ENCODE measurements at regions not wholly inside any gene's neighbourhood (a gene's known extent, or its start where the extent isn't known, plus 50 kb on each side); places are given as distances from the start of the nearest gene placed in this dataset.
"Not testable (repeated sequence)": the region's sequence is repeated elsewhere in the genome, so short reads cannot be mapped to it uniquely, and the experiment has no call there.

DNA sequence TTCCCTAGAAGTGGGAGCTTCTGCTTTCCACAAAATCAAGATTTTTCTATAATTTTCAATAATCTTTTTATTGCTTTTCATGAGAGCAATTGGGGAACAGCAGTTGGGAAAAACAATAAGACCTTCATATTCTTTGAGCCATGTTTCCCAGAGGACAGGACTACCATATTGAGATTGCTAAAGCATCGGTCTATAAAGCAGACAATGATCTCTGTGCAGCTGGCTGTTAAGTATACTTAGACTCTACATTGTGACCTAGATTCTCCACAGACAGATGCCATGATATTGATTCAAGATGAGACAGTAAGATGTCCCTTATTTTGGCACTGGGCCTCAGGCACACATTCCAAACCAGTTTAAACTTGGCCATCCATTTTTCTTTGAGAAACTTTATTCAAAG lies 1178.7 kb downstream of the SUCLG1 start:
- no peak for DNase-seq (ENCODE audit: low read depth, low spot score)

DNA sequence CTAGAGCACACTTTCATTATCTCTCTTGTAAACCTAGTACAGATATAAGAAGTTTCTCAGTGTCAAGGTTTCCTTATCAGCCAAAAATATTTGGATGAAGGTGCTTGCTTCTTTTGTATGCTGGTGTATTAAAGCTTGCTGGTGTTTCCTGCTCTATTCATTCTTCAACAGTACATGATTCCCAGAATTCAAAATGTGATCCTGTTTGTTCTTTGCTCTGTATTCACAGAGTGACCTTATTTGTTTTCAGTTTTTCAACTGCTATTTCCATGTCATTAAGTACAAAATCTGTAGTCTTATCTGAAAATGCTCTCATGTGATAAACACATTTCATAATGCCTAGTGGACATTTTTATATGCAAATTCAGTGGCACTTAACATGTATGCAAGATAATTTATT lies 1185.8 kb downstream of the SUCLG1 start:
- no peak for DNase-seq (ENCODE audit: low read depth, low spot score)

DNA sequence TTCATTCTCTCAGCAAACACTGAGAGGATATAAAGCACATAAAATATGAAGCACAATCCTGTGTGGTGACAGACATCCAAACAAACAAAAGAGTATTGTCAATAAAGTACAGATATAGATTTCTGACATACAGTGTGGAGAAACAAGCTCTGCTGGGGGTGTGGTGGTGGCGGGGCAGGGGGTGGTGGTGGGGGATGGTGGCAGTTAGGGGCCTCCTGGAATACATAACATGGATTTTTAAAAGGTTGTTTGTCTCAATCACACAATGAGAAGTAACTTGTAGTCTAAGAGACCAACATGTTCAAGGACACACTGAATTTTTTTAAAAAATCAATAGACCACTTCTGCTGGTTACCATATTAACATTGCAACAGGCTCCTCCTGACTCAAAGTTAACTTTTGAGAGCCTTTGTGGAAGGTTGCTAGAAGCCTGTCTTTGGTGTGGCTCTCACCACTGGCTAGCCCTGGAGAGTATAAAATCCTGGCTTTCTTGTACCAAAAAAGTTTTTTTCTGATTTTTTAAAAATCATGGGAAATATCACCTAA lies 1197.4 kb downstream of the SUCLG1 start:
- no peak for DNase-seq (ENCODE audit: low read depth, low spot score)

DNA sequence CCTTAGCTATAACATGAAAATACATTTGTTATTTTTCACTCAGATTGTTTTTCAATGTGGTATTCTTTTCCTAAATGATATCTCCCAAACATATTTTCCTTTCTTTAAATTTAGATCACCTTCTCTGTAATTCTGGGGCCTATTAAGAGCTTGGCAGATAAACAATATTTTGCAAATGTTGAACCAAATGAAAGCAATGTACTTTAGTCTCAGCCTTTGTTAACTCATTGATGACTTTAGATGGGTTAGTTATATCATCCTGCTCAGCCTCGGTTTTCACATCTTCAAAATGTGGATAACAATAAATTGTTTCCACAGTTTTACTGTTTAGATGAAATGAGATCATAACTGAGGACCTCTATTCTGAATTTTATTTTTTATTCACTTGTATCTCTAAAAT lies 1205.2 kb downstream of the SUCLG1 start:
- DNase-seq (ENCODE audit: low read depth, low spot score), result no peak

DNA sequence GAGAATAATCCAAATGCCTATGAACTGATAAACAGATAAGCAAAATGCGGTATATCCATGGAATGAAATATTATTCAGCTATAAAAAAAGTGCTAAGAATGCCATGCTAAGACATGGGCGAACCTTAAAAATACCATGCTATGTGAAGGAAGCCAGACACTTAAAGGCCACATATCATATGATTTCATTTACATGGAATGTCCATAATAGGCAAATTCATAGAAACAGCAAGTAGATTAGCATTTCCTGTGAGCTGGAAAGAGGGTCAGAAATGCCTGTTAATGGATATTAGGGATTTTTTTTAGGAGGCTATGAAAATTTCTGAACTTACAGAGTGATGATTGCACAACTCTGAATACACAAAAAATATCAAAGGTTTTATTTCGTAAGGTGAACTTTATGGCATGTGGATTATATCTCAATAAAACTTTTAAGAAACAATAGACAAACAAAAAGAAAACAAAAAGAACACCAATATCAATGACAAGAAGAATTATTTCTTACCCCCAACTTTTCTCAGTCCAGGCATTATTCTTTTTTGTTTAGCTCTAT lies 1207.7 kb downstream of the SUCLG1 start:
- no peak for DNase-seq (ENCODE audit: low read depth, low spot score)

DNA sequence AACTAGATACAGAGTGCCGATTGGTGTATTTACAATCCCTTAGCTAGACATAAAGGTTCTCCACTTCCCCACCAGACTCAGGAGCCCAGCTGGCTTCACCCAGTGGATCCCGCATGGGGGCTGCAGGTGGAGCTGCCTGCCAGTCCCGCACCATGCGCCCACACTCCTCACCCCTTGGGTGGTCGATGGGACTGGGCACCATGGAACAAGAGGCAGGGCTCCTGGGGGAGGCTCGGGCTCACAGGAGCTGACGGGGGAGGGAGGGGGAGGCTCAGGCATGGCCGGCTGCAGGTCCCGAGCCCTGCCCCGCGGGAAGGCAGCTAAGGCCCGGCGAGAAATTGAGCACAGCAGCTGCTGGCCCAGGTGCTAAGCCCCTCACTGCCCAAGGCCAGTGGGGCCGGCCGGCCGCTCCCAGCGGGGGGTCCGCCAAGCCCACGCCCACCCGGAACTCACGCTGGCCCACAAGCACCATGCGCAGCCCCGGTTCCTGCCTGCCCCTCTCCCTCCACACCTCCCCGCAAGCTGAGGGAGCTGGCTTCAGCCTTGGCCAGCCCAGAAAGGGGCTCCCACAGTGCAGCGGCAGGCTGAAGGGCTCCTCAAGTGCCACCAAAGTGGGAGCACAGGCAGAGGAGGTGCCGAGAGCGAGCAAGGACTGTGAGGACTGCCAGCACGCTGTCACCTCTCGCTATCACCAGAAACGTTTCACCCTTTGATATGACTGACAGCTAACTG lies 1213.1 kb downstream of the SUCLG1 start:
- DNase-seq (ENCODE audit: low read depth, low spot score), result not testable (repeated sequence)

DNA sequence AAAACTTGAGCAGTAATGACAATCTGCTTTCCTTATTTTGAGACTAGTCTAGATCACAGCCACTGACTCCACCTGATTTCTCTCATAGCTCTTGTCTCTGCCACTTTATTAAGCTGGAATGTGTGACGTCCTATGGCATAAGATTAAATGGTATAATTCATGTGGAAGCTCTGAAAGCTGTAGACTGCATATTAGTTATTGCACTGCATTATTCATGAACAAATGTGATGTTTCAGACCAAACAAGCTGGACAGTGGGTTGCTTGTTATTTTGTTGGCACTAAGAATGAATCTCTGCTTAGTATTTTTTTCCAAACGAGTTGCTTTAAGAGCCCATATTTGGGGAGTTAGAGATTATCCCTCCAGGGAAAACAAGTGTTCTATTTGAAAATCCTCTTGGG lies 1218.5 kb downstream of the SUCLG1 start:
- DNase-seq (ENCODE audit: low read depth, low spot score), result no peak

DNA sequence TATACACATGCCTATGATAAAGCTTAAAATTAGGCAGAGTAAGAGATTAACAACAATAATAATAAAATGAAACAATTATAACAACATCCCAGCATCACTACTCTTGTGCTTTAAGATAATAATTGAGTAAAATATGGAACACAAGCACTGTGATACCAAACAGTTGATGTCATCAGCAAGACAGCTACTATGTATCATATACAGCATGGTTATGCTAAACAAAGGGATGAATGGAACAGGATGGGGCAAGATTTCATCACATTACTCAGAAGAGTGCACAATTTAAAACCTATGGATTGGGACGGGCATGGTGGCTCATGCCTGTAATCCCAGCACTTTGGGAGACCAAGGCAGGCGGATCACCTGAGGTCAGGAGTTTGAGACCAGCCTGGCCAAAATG lies 1221.0 kb downstream of the SUCLG1 start:
- no peak for DNase-seq (ENCODE audit: low read depth, low spot score)

DNA sequence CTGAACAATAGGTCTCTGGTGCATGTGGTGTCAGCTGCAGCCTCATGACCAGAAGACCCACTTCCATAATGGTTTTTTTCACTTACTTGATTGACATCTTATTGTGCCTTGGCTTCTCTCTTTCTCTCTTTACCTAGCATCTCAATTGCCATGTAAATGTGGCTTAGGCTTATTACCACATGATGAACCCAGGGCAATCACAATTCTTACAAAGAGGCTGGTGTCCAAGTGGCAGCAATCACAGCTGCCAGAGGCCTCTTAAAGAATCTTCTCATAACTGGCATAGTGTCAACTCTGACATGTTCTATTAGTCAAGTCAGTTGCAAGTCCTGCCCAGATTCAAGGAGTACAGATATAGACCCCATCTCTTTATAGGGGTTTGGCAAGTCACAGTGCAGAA lies 1224.8 kb downstream of the SUCLG1 start:
- DNase-seq (ENCODE audit: low read depth, low spot score), result no peak

DNA sequence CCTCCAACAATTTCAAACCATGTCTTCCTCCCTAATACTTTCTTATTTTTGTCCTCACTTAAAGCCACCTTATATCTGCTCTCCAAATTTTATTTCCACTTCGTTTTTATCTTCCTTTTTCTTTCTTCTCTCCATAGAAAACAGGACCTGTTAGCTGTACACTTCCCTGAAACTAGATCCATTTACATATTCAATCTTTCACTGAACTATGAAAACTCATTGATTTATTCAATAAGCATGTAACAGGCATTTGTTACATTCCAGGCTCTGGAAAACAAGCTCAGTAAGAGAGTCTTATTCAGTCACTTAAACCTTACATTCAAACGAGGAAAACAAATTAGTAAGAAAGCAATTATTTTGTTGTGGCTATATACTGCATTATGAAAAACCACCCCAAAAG lies 1225.3 kb downstream of the SUCLG1 start:
- DNase-seq (ENCODE audit: low read depth, low spot score), result no peak

DNA sequence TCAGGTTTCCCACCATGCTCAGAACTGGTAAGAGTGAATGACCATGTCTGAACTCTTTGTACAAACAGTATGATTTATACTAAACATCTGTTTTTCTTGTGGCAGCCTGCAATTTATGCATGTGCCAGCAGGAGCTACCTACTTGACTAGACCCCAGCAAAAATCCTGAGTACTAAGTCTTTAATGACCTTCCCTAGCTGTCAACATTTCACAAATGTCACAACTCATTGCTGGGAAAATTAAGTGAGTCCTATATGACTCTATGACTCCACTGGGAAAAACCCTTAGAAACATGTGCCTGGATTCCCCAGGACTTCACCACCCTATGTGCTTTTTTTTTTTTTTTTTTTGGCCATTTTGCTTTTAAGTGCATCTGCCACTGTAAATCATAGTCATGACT lies 1225.8 kb downstream of the SUCLG1 start:
- DNase-seq (ENCODE audit: low read depth, low spot score), result no peak

DNA sequence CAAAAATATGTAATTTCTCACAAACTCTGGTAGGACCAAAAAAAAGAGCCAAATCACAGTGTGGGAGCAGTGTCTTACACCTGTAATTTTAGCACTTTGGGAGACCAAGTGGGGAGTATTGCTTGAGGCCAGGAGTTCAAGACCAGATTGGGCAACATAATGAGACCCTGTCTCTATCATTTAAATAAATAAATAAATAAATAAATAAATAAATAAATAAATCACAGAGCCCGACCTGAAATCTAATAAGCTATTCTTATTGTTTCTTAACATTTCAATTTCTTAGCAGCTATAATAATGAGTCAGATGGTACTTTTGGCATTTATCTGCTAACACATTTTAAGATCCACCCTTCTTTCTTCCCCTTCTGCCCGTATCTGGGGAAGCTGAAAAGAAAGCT lies 1229.6 kb downstream of the SUCLG1 start:
- no peak for DNase-seq (ENCODE audit: low read depth, low spot score)

DNA sequence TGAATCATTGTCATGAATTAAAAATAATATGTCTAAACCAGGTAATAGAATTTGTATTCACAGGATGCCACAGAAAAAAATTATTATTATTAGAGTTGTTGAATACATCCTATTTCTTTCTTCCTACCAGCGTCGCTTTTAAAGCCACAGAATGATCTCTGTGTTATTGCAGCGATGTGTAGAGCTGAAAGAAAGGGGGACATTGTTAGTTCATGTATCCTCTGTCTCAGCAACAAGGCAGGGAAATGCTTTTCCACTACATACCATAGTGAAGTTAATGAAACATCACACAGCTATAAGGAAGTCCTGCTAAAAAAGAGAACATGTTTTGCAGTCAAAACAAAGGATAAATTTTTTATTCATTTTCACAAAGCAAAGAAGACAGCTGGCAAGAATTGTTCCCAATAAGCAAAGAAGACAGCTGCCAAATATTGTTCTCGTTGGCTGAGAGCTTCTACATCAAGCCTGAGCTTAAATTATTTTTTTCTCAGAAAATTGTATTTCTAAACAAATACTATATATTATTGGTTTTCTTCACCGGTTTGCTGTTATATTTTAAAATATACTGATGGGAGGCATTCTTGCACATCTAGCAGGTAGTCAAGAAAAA lies 1234.4 kb downstream of the SUCLG1 start:
- no peak for DNase-seq (ENCODE audit: low read depth, low spot score)

DNA sequence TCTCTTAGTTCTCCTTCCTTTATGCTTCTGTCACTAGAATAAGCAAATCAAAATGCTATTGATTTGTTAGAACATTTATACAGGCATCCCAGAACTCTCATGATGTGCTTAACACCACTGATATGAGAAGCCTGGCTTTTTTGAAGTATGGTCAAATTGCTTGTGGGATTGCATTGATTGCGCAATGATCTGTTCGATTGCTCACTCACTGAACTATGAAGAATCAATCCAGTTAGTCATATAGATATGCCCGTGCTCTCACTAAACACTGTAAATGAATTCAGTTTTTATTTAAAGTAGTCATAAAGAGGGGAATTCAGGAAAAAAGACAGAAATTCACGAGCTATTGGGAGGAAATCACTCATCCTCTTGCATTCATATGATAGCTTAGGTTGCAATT lies 1237.8 kb downstream of the SUCLG1 start:
- DNase-seq (ENCODE audit: low read depth, low spot score), result no peak

DNA sequence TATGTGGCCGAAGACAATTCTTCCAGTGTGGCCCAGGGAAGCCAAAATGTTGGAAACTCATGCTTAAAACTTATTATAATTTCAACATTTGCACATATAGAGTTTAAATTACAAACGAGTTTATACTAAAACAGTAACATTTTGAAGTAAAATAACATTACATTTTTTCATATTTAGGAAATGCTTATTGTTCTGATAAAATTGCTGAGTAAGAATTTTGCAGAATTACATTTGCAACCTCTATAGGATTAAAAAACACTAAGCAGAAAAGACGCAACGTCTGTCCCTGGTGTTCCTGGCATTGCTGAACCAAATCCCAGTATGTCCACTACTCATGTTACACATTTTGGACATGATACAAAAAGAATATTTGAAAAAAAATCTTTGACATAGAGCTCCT lies 1241.2 kb downstream of the SUCLG1 start:
- DNase-seq (ENCODE audit: low read depth, low spot score), result no peak

DNA sequence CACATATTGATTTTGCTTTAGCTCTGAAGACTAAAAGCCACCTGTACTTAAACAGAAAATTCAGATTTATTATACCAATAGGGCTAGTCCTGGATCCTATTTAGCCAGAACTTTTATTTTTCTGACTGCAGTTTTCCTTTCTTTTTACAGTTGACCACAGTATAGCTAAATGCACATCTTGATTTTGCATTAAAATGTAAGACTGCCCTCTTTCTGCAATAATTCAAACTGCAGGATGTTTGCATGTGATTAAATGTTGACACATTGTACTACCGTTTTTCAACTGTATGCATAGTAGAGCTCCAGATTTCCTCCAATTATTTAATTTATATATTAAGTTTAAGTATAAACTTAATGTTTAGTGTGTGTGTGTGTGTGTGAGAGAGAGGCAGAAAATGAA lies 1262.9 kb downstream of the SUCLG1 start:
- no peak for DNase-seq (ENCODE audit: low read depth, low spot score)

DNA sequence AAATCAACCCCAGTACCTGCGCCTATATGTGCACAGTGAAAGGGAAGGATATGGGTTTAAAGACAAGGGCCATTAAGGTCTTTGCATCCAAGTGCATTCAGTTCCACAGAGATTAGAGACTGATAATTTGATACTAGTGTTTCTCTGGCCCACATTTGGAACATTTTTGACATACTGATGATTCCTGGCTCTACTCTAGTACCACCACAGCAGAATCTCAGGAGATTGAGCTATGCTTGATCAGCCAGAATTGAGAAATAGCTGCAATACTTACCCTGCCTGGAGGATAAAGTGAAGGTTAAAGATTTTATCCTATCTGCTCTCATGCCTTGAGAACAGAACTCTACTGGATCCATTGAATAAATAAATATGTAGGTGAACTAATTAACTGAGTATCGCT lies 1267.8 kb downstream of the SUCLG1 start:
- DNase-seq (ENCODE audit: low read depth, low spot score), result no peak

DNA sequence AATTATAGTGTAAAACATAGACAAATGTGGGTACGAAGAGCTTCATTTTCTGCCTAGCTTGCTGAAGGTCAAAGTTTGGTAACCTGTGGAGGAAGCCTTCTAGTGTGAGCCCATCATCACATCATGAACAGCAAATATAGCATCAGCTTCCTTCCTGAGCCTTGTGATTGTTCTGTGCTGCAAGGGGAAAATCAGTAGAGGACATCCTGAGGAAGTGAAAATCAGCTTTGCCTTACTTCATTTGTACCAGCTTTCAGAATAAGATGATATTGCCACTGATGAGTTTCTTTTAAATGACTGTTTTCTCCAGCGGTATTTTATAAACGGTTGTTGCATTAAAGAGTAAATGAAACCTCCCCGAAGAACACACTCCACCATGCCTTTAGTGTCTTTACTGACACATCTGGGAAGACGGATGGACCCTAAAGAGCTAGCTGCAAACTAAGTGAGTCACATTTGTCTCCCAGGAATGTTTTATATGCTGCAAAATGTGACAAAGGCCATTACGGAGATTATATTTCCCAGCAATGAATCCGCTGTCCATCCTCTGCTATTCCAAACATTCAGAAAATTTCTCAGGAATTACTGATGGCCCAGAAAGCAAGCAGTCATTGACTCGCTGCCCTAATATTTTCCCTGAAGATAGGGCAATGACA lies 1272.8 kb downstream of the SUCLG1 start:
- DNase-seq (ENCODE audit: low read depth, low spot score), result no peak

DNA sequence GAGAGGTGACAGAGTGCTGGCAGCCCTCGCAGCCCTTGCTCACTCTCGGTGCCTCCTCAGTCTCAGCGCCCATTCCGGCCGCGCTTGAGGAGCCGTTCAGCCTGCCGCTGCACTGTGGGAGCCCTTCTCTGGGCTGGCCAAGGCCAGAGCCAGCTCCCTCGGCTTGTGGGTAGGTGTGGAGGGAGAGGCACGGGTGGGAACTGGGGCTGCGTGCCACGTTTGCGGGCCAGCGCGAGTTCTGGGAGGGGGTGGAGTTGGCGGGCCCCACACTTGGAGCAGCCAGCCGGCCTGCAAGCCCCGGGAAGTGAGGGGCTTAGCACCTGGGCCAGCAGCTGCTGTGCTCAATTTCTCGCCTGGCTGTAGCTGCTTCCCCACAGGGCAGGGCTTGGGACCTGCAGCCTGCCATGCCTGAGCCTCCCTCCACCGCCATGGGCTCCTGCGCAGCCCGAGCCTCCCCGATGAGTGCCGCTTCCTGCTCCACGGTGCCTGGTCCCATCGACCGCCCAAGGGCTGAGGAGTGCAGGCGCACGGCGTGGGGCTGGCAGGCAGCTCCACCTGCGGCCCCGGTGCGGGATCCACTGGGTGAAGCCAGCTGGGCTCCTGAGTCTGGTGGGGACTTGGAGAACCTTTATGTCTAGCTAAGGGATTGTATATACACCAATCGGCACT lies 1278.1 kb downstream of the SUCLG1 start:
- not testable (repeated sequence) for DNase-seq (ENCODE audit: low read depth, low spot score)

DNA sequence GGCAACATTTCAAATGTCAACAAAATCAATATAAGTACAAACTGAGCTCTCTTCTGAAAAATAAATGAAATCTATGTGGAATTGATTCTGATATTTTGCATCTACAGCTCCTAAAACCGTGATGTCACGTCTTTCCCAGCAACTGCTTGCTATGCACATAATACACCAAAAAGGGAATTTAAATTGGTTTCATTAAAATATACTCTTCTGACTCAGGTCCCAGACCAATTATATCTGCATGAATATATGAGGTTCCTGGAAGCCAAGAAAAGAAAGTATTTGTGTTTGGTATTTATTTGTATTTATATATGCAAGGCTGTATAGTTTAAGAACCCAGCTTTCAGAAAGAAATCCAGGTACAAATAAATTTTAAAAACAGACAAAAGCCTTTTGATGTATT lies 1282.5 kb downstream of the SUCLG1 start:
- DNase-seq (ENCODE audit: low read depth, low spot score), result no peak

DNA sequence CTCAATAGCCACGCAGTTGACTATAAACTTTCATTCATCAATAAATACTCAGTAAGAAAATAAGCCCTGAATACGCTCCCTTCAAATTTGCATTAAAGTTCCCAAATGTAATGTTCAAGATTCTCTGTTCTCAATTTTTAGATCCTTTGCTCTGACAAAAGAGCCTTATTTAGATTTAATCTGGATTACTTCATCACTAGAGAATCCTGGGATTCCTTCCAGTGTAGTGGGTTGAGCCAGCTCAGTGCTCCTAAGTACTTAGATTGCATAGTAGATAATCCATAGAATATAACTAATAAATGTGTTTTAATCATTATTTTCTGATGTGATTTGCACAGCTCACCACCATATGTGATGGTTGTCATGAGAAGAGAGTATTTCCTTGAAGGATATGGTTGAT lies 1286.2 kb downstream of the SUCLG1 start:
- no peak for DNase-seq (ENCODE audit: low read depth, low spot score)

DNA sequence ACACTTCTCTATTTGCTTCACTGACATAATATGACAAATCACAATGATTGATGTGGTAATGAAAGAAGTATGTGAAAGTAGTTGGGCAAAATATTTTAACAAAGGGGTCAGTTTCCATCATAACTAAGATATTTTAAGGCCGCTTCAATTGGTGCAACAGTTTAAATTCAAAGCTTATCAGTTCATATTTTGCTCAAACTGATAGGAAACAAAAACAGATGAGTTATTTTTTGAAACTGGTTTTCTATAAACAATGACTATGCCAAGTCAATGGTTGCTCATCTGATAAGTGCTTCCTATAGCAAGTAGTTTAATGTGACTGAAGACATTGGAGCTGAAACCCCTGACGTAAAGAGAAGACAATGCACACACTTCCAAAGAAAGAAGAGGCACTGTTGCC lies 1290.7 kb downstream of the SUCLG1 start:
- no peak for DNase-seq (ENCODE audit: low read depth, low spot score)

Measured in iPS DF 19.7 (cell line).